PC-3 (cell line): ENCODE measurements at regions not wholly inside any gene's neighbourhood (a gene's known extent, or its start where the extent isn't known, plus 50 kb on each side); places are given as distances from the start of the nearest gene placed in this dataset.

Experiments
- ATAC-seq: fragments of 200-7000 bp; cut with Tn5 transposase; 2 replicates; pipeline ENCODE4 v1.9.1; 2020; ENCODE audit warnings: mild to moderate bottlenecking, moderate library complexity
- BruUV-seq: library from RNA; stranded (reverse); fragments of 400-500 nt; replicated peaks from 2 replicates; lab custom pipeline; 2021; lab: Mats Ljungman, UMichigan
- CTCF ChIA-PET: fragments of 300-600 bp; sonication (Branson Sonifier 250); formaldehyde crosslinking; loops from one replicate; lab custom pipeline; 2022; ENCODE audit warnings: antibody characterized with exemption; lab: Charles Lee
- POLR2A ChIA-PET: fragments of 300-600 bp; sonication (Branson Sonifier 250); formaldehyde crosslinking; loops from one replicate; lab custom pipeline; 2022; ENCODE audit warnings: antibody characterized with exemption; ENCODE audit not compliant: unreplicated experiment; lab: Charles Lee
- DNase-seq: peaks from one replicate; pipeline ENCODE4 v3.0.0-alpha.2; 2015
- H2AFZ ChIP-seq: fragments of 300-600 bp; sonication (generic); 2 replicates; pipeline ENCODE4 v1.6.0; 2016; ENCODE audit warnings: antibody characterized with exemption, low read length
- H3F3A ChIP-seq: fragments of 300-600 bp; sonication (generic); one replicate; pipeline ENCODE4 v1.6.0; 2017; ENCODE audit warnings: antibody characterized with exemption, low read length, control low read depth, mild to moderate bottlenecking; ENCODE audit not compliant: unreplicated experiment
- H3K27ac ChIP-seq: fragments of 300-600 bp; sonication (generic); 2 replicates; pipeline ENCODE4 v1.5.1; 2016; ENCODE audit warnings: mild to moderate bottlenecking, low read length
- H3K27me3 ChIP-seq: fragments of 300-600 bp; sonication (generic); 2 replicates; pipeline ENCODE4 v1.6.1; 2016; ENCODE audit warnings: low read length, mixed read lengths
- H3K36me3 ChIP-seq: fragments of 300-600 bp; sonication (generic); 2 replicates; pipeline ENCODE4 v1.6.1; 2016; ENCODE audit warnings: low read depth, mixed run types, low read length, mixed read lengths
- H3K4me1 ChIP-seq: fragments of 300-600 bp; sonication (generic); 2 replicates; pipeline ENCODE4 v1.5.1; 2016; ENCODE audit warnings: low read length; ENCODE audit not compliant: insufficient read depth
- H3K4me2 ChIP-seq: fragments of 300-600 bp; sonication (generic); 2 replicates; pipeline ENCODE4 v1.6.0; 2016; ENCODE audit warnings: low read length
- H3K4me3 ChIP-seq: fragments of 300-600 bp; sonication (generic); 2 replicates; pipeline ENCODE4 v1.5.1; 2016; ENCODE audit warnings: mild to moderate bottlenecking, low read length, mixed read lengths
- H3K79me2 ChIP-seq: fragments of 300-600 bp; sonication (generic); 2 replicates; pipeline ENCODE4 v1.6.1; 2017; ENCODE audit warnings: low read length, mixed read lengths
- H3K9ac ChIP-seq: fragments of 300-600 bp; sonication (generic); 2 replicates; pipeline ENCODE4 v1.6.0; 2016; ENCODE audit warnings: mild to moderate bottlenecking, low read length
- H3K9me2 ChIP-seq: fragments of 300-600 bp; sonication (generic); replicated peaks from 2 replicates; pipeline ENCODE4 v1.6.1; 2016; ENCODE audit warnings: mixed run types, low read length, mixed read lengths
- H3K9me3 ChIP-seq: fragments of 300-600 bp; sonication (generic); 2 replicates; pipeline ENCODE4 v1.6.1; 2016; ENCODE audit warnings: low read length, mixed read lengths
- H4K20me1 ChIP-seq: fragments of 300-600 bp; sonication (generic); 2 replicates; pipeline ENCODE4 v1.6.1; 2016; ENCODE audit warnings: low read length, mixed read lengths
- EZH2 ChIP-seq: fragments of 300-600 bp; sonication (generic); IDR thresholded peaks from one replicate; pipeline ENCODE4 v1.6.1; 2017; ENCODE audit warnings: antibody characterized with exemption, mild to moderate bottlenecking, low read length; ENCODE audit not compliant: unreplicated experiment
- EZH2phosphoT487 ChIP-seq: fragments of 300-600 bp; sonication (generic); IDR thresholded peaks from 2 replicates; pipeline ENCODE4 v1.6.1; 2018; ENCODE audit warnings: mild to moderate bottlenecking, antibody characterized with exemption, low read length, borderline replicate concordance
- intact Hi-C: fragments of 100-400 bp; cut with micrococcal nuclease; formaldehyde crosslinking; loops from 2 replicates; pipeline ENCODE4 v1.9.0; 2023
- TF ChIP-seq, protein P1 (sequence below): fragments of 300-600 bp; sonication (generic); conservative IDR thresholded peaks from 2 replicates; pipeline ENCODE4 v1.5.1; 2017; ENCODE audit warnings: antibody characterized with exemption, low read depth, mild to moderate bottlenecking, low read length

DNA sequence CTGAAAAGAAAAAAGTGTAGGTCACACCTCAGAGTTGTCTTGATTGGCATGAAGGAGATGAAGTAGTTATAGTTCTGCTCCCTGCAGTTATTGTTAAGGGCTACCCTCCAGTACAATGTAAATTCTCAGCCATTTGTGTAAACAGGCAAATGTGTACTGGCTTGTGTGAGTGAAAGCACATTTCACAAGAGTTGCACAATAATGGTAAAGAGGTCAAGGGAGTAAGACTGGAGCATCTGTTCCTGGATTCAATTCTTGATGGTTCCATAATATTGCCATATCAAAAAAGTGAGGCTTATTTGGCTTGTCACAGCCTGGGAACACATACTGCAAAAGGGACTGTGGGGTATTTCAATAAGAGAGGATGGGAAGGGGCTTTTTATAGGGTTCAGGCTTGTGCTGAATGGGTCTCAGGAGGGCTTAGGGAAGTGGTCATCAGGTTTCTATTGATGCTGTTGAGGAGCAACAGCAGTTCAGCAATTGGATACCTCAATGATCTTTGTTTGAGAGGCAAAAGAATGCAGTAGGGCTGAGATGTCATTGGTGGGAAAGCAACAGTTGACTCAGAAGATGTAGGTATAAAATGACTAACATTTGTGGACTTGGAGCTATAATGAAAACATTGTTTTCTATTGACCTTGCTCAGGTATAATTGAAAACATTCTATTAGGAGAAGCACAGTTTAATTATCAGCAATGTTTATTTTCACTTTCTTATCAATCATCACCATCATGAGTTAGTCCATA lies 402.6 kb downstream of the BCKDHB start:
- Histone ChIP-seq H3K4me2 (no peak overlapping the region), H3K36me3 (no peaks in the 10 kb centered on the region), H3K9ac (no peak overlapping the region), H3F3A (no peaks in the 10 kb centered on the region), H2AFZ (no peak overlapping the region), H4K20me1 (no peaks in the 10 kb centered on the region), H3K79me2 (no peaks in the 10 kb centered on the region), H3K9me3 (no peaks in the 10 kb centered on the region), H3K27ac (no peak overlapping the region), H3K4me3 (no peak overlapping the region), H3K4me1 (no peaks in the 10 kb centered on the region), H3K27me3 (no peaks in the 10 kb centered on the region), H3K9me2 (no peaks in the 10 kb centered on the region)
- ChIA-PET POLR2A (no interaction called here), CTCF (no interaction called here)
- DNase-seq (peak; percentile 23), ATAC-seq (0 out of 2 replicates have a peak, but pooled peaks have one; percentile 15)
- intact Hi-C loops = no loop called here
- TF ChIP-seq EZH2phosphoT487 = no peak
- TF ChIP-seq EZH2 = no peak
- TF ChIP-seq, protein P1, sequence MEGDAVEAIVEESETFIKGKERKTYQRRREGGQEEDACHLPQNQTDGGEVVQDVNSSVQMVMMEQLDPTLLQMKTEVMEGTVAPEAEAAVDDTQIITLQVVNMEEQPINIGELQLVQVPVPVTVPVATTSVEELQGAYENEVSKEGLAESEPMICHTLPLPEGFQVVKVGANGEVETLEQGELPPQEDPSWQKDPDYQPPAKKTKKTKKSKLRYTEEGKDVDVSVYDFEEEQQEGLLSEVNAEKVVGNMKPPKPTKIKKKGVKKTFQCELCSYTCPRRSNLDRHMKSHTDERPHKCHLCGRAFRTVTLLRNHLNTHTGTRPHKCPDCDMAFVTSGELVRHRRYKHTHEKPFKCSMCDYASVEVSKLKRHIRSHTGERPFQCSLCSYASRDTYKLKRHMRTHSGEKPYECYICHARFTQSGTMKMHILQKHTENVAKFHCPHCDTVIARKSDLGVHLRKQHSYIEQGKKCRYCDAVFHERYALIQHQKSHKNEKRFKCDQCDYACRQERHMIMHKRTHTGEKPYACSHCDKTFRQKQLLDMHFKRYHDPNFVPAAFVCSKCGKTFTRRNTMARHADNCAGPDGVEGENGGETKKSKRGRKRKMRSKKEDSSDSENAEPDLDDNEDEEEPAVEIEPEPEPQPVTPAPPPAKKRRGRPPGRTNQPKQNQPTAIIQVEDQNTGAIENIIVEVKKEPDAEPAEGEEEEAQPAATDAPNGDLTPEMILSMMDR = no peak
- BruUV-seq = no TSS peak

DNA sequence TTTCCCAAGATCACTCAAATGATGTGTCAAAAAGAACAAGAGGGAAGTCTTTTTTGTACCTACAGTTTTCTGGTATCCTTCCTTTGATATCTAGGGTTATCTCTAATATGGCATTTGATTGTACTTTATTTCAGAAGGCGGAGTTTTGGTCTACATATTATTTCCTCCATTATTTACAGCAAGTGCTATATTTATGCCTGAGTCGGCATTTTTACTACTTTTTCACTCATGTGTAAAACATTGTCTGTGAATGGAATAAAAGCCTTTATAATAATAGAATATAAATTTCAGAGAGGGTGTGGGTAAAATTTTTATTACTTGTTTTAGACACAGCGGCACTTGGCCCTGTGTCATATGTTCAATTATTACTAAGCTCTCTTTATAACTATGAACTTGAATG lies 398.4 kb downstream of the BCKDHB start:
- H3K4me1 ChIP-seq = no peaks in the 10 kb centered on the region
- no peak overlapping the region for H3K4me3 ChIP-seq
- H3K36me3 ChIP-seq = no peaks in the 10 kb centered on the region
- ChIA-PET POLR2A (no interaction called here), CTCF (no interaction called here)
- no peak for TF ChIP-seq EZH2
- TF ChIP-seq EZH2phosphoT487 = no peak
- TF ChIP-seq, protein P1 = no peak
- ATAC-seq (no peak), DNase-seq (no peak)
- intact Hi-C loops = no loop called here
- BruUV-seq = no TSS peak
- H3K9ac ChIP-seq = no peak overlapping the region
- no peaks in the 10 kb centered on the region for H3K9me2 ChIP-seq
- H3F3A ChIP-seq = no peaks in the 10 kb centered on the region
- no peak overlapping the region for H3K27ac ChIP-seq
- no peaks in the 10 kb centered on the region for H3K9me3 ChIP-seq
- H3K27me3 ChIP-seq = no peaks in the 10 kb centered on the region
- H4K20me1 ChIP-seq = no peaks in the 10 kb centered on the region
- no peak overlapping the region for H3K4me2 ChIP-seq
- no peak overlapping the region for H2AFZ ChIP-seq
- H3K79me2 ChIP-seq = no peaks in the 10 kb centered on the region

DNA sequence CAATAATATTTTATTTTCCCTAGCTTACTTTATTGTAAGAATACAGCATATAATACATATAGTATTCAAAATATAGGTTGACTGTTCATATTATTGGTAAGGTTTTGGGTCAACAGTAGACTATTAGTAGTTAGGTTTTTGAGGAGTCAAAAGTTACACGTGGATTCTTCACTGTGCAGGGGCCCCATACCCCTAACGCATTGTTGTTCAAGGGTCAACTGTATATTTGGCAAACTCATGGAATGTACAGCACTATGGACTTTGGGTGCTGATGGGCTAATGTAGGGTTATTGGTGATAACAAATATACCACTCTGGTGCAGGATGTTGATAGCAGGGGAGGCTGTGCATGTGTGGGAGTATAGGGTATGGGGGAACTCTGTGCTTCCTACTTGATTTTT lies 397.2 kb downstream of the BCKDHB start:
- Histone ChIP-seq H3K27ac (no peak overlapping the region), H3K9ac (no peak overlapping the region), H3K9me3 (no peaks in the 10 kb centered on the region), H3F3A (no peaks in the 10 kb centered on the region), H3K4me2 (no peak overlapping the region), H3K27me3 (no peaks in the 10 kb centered on the region), H3K4me3 (no peak overlapping the region), H3K36me3 (no peaks in the 10 kb centered on the region), H3K79me2 (no peaks in the 10 kb centered on the region), H3K4me1 (no peaks in the 10 kb centered on the region), H4K20me1 (no peaks in the 10 kb centered on the region), H2AFZ (no peak overlapping the region), H3K9me2 (no peaks in the 10 kb centered on the region)
- POLR2A ChIA-PET = no interaction called here
- intact Hi-C loops = no loop called here
- ATAC-seq (no peak), DNase-seq (no peak)
- no TSS peak for BruUV-seq
- TF ChIP-seq, protein P1 = no peak
- TF ChIP-seq EZH2phosphoT487 (no peak), EZH2 (no peak)
- CTCF ChIA-PET = no interaction called here
